Progenitor cell of endocrine pancreas (in vitro differentiated cells): ENCODE measurements at regions not wholly inside any gene's neighbourhood (a gene's known extent, or its start where the extent isn't known, plus 50 kb on each side); places are given as distances from the start of the nearest gene placed in this dataset.

Experiments used
- DNase-seq: peaks from one replicate; pipeline ENCODE4 v3.0.0; 2021; ENCODE audit warnings: low spot score; ENCODE audit not compliant: unreplicated experiment
- H3K27ac Mint-ChIP-seq: 2 replicates; pipeline ENCODE4 v1.8.0; 2021; ENCODE audit warnings: mild to moderate bottlenecking, moderate library complexity, mixed read lengths
- H3K27me3 Mint-ChIP-seq: 2 replicates; pipeline ENCODE4 v1.8.0; 2021; ENCODE audit warnings: mixed read lengths
- H3K36me3 Mint-ChIP-seq: 2 replicates; pipeline ENCODE4 v1.8.0; 2022; ENCODE audit warnings: mixed read lengths; ENCODE audit not compliant: insufficient read depth
- H3K4me1 Mint-ChIP-seq: 2 replicates; pipeline ENCODE4 v1.8.0; 2021; ENCODE audit warnings: low read depth, mixed read lengths
- H3K4me3 Mint-ChIP-seq: 2 replicates; pipeline ENCODE4 v1.8.0; 2021; ENCODE audit warnings: low read depth, mild to moderate bottlenecking, moderate library complexity, mixed read lengths
- H3K9me3 Mint-ChIP-seq: 2 replicates; pipeline ENCODE4 v1.8.0; 2021; ENCODE audit warnings: low read depth, mixed read lengths
- TF ChIP-seq, protein P1 (sequence below): fragments of 200-600 bp; sonication (generic); IDR thresholded peaks from one replicate; pipeline ENCODE4 v1.5.0; 2021; ENCODE audit warnings: antibody characterized with exemption, mild to moderate bottlenecking; ENCODE audit not compliant: unreplicated experiment

- Mint-ChIP-seq H3K9me3 (no peaks in the 10 kb centered on the region), H3K4me1 (peaks cover 3% of the 10 kb centered on the region), H3K4me3 (no peak overlapping the region), H3K27ac (no peak overlapping the region), H3K27me3 (peaks cover 49% of the 10 kb centered on the region), H3K36me3 (no peaks in the 10 kb centered on the region)
- no peak for DNase-seq
- TF ChIP-seq, protein P1, sequence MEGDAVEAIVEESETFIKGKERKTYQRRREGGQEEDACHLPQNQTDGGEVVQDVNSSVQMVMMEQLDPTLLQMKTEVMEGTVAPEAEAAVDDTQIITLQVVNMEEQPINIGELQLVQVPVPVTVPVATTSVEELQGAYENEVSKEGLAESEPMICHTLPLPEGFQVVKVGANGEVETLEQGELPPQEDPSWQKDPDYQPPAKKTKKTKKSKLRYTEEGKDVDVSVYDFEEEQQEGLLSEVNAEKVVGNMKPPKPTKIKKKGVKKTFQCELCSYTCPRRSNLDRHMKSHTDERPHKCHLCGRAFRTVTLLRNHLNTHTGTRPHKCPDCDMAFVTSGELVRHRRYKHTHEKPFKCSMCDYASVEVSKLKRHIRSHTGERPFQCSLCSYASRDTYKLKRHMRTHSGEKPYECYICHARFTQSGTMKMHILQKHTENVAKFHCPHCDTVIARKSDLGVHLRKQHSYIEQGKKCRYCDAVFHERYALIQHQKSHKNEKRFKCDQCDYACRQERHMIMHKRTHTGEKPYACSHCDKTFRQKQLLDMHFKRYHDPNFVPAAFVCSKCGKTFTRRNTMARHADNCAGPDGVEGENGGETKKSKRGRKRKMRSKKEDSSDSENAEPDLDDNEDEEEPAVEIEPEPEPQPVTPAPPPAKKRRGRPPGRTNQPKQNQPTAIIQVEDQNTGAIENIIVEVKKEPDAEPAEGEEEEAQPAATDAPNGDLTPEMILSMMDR = no peak
Measured at GRCh38 chr16:86222965-86223551, 287.3 kb upstream of the FOXF1 start.

- Mint-ChIP-seq H3K36me3 (no peaks in the 10 kb centered on the region), H3K27ac (no peak overlapping the region), H3K4me1 (no peaks in the 10 kb centered on the region), H3K27me3 (peaks cover 55% of the 10 kb centered on the region), H3K4me3 (no peak overlapping the region), H3K9me3 (no peaks in the 10 kb centered on the region)
- DNase-seq = no peak
- TF ChIP-seq, protein P1 = no peak
Measured at GRCh38 chr16:86224126-86224525, 286.2 kb upstream of the FOXF1 start.

- Mint-ChIP-seq H3K27ac (no peak overlapping the region), H3K4me3 (no peak overlapping the region), H3K4me1 (no peaks in the 10 kb centered on the region), H3K9me3 (no peaks in the 10 kb centered on the region), H3K36me3 (no peaks in the 10 kb centered on the region), H3K27me3 (peaks cover 53% of the 10 kb centered on the region)
- no peak for DNase-seq
- TF ChIP-seq, protein P1 = no peak
Measured at GRCh38 chr16:86224629-86225028, 285.7 kb upstream of the FOXF1 start.

- Mint-ChIP-seq H3K36me3 (no peaks in the 10 kb centered on the region), H3K4me1 (no peaks in the 10 kb centered on the region), H3K27me3 (peaks cover 43% of the 10 kb centered on the region), H3K9me3 (no peaks in the 10 kb centered on the region), H3K4me3 (no peak overlapping the region), H3K27ac (no peak overlapping the region)
- DNase-seq = no peak
- TF ChIP-seq, protein P1 = no peak
Measured at GRCh38 chr16:86225905-86226371, 284.4 kb upstream of the FOXF1 start.

DNA sequence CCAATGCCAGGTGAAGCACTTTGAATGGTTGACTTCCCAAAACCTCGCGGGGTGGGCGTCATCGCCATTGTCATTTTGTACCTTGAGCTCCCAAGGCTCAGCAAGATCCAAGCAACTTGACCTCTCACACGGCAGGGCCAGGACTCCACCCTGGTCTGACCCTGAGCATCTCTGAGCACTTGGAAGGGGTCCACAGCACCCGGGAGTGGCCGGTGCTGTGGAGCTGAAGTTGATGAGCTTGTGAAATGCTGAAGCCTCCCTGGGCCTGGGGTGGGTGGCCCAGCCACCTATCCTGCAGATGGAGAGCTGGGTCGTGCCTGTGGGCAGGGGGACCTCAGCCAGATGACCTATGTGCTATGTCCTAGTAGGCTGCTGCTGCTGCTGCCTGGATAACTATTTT lies 283.3 kb upstream of the FOXF1 start:
- TF ChIP-seq, protein P1 = no peak
- no peak overlapping the region for H3K27ac Mint-ChIP-seq
- H3K9me3 Mint-ChIP-seq = no peaks in the 10 kb centered on the region
- no peak overlapping the region for H3K4me3 Mint-ChIP-seq
- H3K27me3 Mint-ChIP-seq = peaks cover 35% of the 10 kb centered on the region
- H3K4me1 Mint-ChIP-seq = no peaks in the 10 kb centered on the region
- DNase-seq = no peak
- no peaks in the 10 kb centered on the region for H3K36me3 Mint-ChIP-seq
